ENCODE measurements at regions not wholly inside any gene's neighbourhood (a gene's known extent, or its start where the extent isn't known, plus 50 kb on each side); places are given as distances from the start of the nearest gene placed in this dataset.

GRCh38 chr20:23198815-23199214 is 112.7 kb upstream of the CD93 start:
- no peak for TF ChIP-seq CTCF (IDR thresholded peaks at IDR 0.05)
- TF ChIP-seq EP300 (IDR thresholded peaks at IDR 0.05): no peak
